GM04504 (cell line): ENCODE measurements at regions not wholly inside any gene's neighbourhood (a gene's known extent, or its start where the extent isn't known, plus 50 kb on each side); places are given as distances from the start of the nearest gene placed in this dataset.

ENCODE experiments used
- DNase-seq: peaks from one replicate; pipeline ENCODE4 v3.0.0-alpha.2; 2012; ENCODE audit warnings: low read depth

GRCh38 chr12:104858611-104859543, 99.2 kb downstream of the SLC41A2 start:
- no peak for DNase-seq

GRCh38 chr12:104856531-104856930, 101.6 kb downstream of the SLC41A2 start:
- no peak for DNase-seq

- no peak for DNase-seq
These were observed 102.5 kb downstream of the SLC41A2 start for GRCh38 chr12:104855599-104855998.

- DNase-seq, result no peak
These were observed 105.2 kb downstream of the SLC41A2 start for GRCh38 chr12:104852896-104853295.

GRCh38 chr12:104852102-104852501, 106.0 kb downstream of the SLC41A2 start:
- no peak for DNase-seq

- DNase-seq, result no peak
These were observed 107.3 kb downstream of the SLC41A2 start for GRCh38 chr12:104850781-104851180.

GRCh38 chr12:104846056-104846767, 111.9 kb downstream of the SLC41A2 start:
- no peak for DNase-seq

DNA sequence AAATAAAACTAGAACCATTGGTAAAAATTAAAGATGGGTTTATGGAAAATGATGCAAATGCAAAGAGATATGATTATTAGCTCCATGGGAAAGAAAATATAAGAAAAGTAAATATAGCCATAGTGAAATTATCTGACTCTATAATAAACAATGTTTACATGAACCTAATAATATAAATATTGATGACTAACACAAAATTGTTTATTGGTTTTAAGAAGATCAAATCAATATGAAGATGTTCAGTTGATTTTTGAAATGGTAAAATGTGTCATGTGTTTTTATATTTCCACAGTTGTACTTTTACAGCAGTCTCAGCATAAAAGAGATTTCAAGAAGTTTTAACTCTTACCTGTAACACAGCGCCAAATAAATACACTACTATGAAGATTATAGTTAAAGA, 114.0 kb downstream of the SLC41A2 start:
- no peak for DNase-seq

- no peak for DNase-seq
These were observed 117.8 kb downstream of the SLC41A2 start for GRCh38 chr12:104840262-104840661.

- no peak for DNase-seq
These were observed 122.8 kb downstream of the SLC41A2 start for GRCh38 chr12:104835317-104835716.

DNA sequence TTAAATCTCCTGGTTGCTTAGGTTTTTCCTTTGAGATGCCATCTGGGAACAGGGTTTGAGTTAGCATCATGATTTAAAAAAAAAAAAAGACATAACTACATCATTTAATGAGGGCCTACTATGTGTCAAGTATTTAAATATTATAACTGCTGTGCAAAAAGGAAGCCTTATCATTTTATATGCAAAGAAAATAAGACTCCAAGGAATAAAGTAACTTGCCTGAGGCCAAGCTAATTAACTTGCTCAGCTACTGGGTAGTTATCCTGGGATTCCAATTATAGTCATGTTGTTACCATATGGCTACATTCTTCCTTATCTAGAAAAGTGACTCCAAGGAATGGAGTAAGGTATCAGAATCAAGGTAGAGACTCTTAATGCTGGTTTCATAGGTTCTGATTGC, 123.5 kb downstream of the SLC41A2 start:
- no peak for DNase-seq

DNA sequence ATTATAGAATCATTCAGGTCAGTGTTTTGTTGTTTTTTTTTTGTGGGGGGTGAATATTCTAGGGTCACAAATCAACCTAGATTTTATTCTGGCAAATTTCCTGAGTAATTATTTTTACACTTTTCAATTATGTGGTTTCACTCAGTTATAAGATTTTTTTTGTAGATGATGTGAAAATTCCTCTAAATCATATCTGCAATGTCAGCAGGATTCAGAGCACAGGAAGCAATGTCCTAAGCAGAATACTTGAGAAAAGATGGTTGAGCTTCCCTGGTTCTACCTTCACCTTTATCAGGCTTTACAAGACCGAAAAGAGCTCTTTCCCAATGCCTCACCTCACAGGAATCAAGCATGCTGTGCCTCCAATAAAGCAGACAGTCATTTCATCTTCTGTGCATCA, 124.3 kb downstream of the SLC41A2 start:
- no peak for DNase-seq

GRCh38 chr12:104828015-104828414, 130.1 kb downstream of the SLC41A2 start:
- no peak for DNase-seq

- DNase-seq, result no peak
These were observed 130.5 kb downstream of the SLC41A2 start for GRCh38 chr12:104827587-104827986.

DNA sequence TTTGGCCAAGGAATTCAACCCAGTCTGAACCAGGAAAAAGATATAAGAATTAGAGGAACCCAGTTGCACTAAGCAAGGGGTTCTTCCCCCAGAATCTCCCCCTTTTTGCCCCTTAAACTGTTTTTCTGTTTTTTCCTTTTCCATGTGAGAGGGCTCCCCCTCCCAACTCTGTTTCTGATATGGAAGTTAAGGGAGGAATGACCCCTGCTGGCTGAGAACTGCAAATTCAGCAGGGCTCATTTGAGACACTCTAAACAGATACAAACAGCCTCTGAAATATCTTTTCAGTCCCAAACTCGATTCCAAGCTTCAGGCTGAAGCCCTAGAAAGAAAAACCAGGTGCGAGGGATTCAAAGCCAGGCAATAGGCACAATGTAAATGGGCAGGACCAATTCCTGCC, 132.7 kb downstream of the SLC41A2 start:
- no peak for DNase-seq

- DNase-seq, result no peak
These were observed 134.1 kb downstream of the SLC41A2 start for GRCh38 chr12:104823985-104824461.

- no peak for DNase-seq
These were observed 135.1 kb downstream of the SLC41A2 start for GRCh38 chr12:104822941-104823340.

DNA sequence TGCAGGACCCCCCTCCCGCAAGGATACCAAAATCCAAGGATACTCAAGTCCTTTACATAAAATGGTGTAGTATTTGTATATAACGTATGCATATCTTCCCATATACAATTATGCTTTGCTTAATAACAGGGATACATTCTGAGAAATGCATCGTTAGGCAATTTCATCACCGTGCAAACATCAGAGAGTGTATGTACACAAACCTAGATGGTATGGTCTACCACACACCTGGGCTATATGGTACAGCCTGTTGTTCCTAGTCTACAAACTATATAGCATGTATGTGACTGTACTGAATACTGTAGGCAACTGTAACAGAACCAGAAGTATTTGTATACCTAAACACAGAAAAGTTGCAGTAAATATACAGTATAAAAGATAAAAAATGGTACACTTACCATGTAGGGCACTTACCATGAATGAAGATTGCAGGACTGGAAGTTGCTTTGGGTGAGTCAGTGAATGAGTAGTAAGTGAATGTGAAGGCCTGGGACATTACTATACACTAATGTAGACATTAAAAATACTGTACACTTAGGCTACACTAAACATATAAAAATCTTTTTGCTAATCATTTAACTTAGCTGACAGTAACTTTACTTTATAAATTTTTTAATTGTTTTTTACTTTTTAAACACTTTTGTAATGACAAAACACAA, 141.1 kb downstream of the SLC41A2 start:
- no peak for DNase-seq

GRCh38 chr12:104815935-104816334, 142.2 kb downstream of the SLC41A2 start:
- no peak for DNase-seq

GRCh38 chr12:104814944-104815343, 143.1 kb downstream of the SLC41A2 start:
- no peak for DNase-seq
